ENCODE measurements at regions not wholly inside any gene's neighbourhood (a gene's known extent, or its start where the extent isn't known, plus 50 kb on each side); places are given as distances from the start of the nearest gene placed in this dataset.

- Histone ChIP-seq H3K4me2 (replicated peaks; ENCODE audit: low read depth, low read length, poor library complexity, severe bottlenecking) (no peak overlapping the region), H3K4me1 (ENCODE audit: control insufficient read depth in 2 of 2, insufficient read depth in 2 of 2, low read length in 2 of 2) (peaks cover 4 to 5% of the 10 kb centered on the region in 2 donors), H3K27ac (ENCODE audit: low read length in 2 of 2) (no peak overlapping the region), H3K36me3 (replicated peaks in 1 of 2; ENCODE audit: control extremely low read depth in 1 of 2, control insufficient read depth in 1 of 2, extremely low read depth in 1 of 2, insufficient read depth in 2 of 2, low read length in 1 of 2) (no peaks in the 10 kb centered on the region), H4K20me1 (ENCODE audit: control insufficient read depth, insufficient read depth, low read length, poor library complexity, severe bottlenecking) (no peaks in the 10 kb centered on the region), H3K9ac (ENCODE audit: low read length) (no peak overlapping the region), H3K4me3 (ENCODE audit: control extremely low read depth in 1 of 5, extremely low read depth in 1 of 5, insufficient read depth in 1 of 5, low read depth in 2 of 5, low read length in 4 of 5) (no peak overlapping the region), H2AFZ (ENCODE audit: insufficient read depth, low read depth, low read length, poor library complexity, severe bottlenecking) (no peak overlapping the region), H3K27me3 (replicated peaks in 1 of 4; ENCODE audit: control extremely low read depth in 1 of 4, control insufficient read depth in 3 of 4, insufficient read depth in 4 of 4, low read length in 3 of 4) (no peaks in the 10 kb centered on the region), H3K79me2 (ENCODE audit: control insufficient read depth, insufficient read depth, low read length) (no peaks in the 10 kb centered on the region), H3K9me3 (ENCODE audit: control extremely low read depth in 1 of 3, control insufficient read depth in 2 of 3, insufficient read depth in 1 of 3, low read length in 2 of 3) (peaks cover 0 to 1% (median 0%) of the 10 kb centered on the region in 3 donors)
- intact Hi-C loops (cut with micrococcal nuclease), result no loop called here
- Mint-ChIP-seq H3K27me3 (no peaks in the 10 kb centered on the region), H3K9me3 (ENCODE audit: insufficient read depth) (no peaks in the 10 kb centered on the region), H3K4me1 (peaks cover 4% of the 10 kb centered on the region), H3K4me3 (no peak overlapping the region), H3K27ac (no peak overlapping the region)
- WGBS (ENCODE audit: insufficient coverage), result no CpG with 5 or more reads among the region's 1 CpG
- ATAC-seq (ENCODE audit: low read depth) (no peak), DNase-seq (no peak)
- POLR2A ChIA-PET, result no interaction called here
- TF ChIP-seq CTCF (IDR thresholded peaks at IDR 0.05) (no peak), EZH2 (IDR thresholded peaks at IDR 0.05; ENCODE audit: borderline replicate concordance, insufficient read depth, low read depth, low read length, poor library complexity, severe bottlenecking) (no peak)
- CTCF ChIA-PET, result no interaction called here
These were observed 93.8 kb upstream of the SESN3 start for GRCh38 chr11:95324826-95325225.

GRCh38 chr11:95322539-95322938 lies 91.5 kb upstream of the SESN3 start:
- Mint-ChIP-seq H3K4me3 (no peak overlapping the region), H3K27me3 (no peaks in the 10 kb centered on the region), H3K9me3 (ENCODE audit: insufficient read depth) (no peaks in the 10 kb centered on the region), H3K4me1 (peaks cover 11% of the 10 kb centered on the region), H3K27ac (no peak overlapping the region)
- ChIA-PET CTCF (no interaction called here), POLR2A (interaction anchor here (0.7 kb wide), 1 partner anchor 34 kb away, joined by 3 read pairs; no protein-coding TSS in a partner anchor)
- Histone ChIP-seq H3K4me2 (replicated peaks; ENCODE audit: low read depth, low read length, poor library complexity, severe bottlenecking) (no peak overlapping the region), H3K27ac (ENCODE audit: low read length in 2 of 2) (no peak overlapping the region), H3K9me3 (ENCODE audit: control extremely low read depth in 1 of 3, control insufficient read depth in 2 of 3, insufficient read depth in 1 of 3, low read length in 2 of 3) (peaks cover 0 to 1% (median 0%) of the 10 kb centered on the region in 3 donors), H3K36me3 (replicated peaks in 1 of 2; ENCODE audit: control extremely low read depth in 1 of 2, control insufficient read depth in 1 of 2, extremely low read depth in 1 of 2, insufficient read depth in 2 of 2, low read length in 1 of 2) (no peaks in the 10 kb centered on the region), H3K4me1 (ENCODE audit: control insufficient read depth in 2 of 2, insufficient read depth in 2 of 2, low read length in 2 of 2) (peaks cover 6 to 8% of the 10 kb centered on the region in 2 donors), H3K27me3 (replicated peaks in 1 of 4; ENCODE audit: control extremely low read depth in 1 of 4, control insufficient read depth in 3 of 4, insufficient read depth in 4 of 4, low read length in 3 of 4) (no peaks in the 10 kb centered on the region), H4K20me1 (ENCODE audit: control insufficient read depth, insufficient read depth, low read length, poor library complexity, severe bottlenecking) (no peaks in the 10 kb centered on the region), H3K4me3 (ENCODE audit: control extremely low read depth in 1 of 5, extremely low read depth in 1 of 5, insufficient read depth in 1 of 5, low read depth in 2 of 5, low read length in 4 of 5) (no peak overlapping the region), H3K9ac (ENCODE audit: low read length) (no peak overlapping the region), H3K79me2 (ENCODE audit: control insufficient read depth, insufficient read depth, low read length) (no peaks in the 10 kb centered on the region), H2AFZ (ENCODE audit: insufficient read depth, low read depth, low read length, poor library complexity, severe bottlenecking) (no peak overlapping the region)
- DNase-seq (no peak), ATAC-seq (ENCODE audit: low read depth) (no peak)
- no peak for TF ChIP-seq EZH2 (IDR thresholded peaks at IDR 0.05; ENCODE audit: borderline replicate concordance, insufficient read depth, low read depth, low read length, poor library complexity, severe bottlenecking)
- TF ChIP-seq CTCF (IDR thresholded peaks at IDR 0.05), result no peak
- intact Hi-C loops (cut with micrococcal nuclease), result no loop called here

Measured in B cell (primary cell).